ENCODE measurements at regions not wholly inside any gene's neighbourhood (a gene's known extent, or its start where the extent isn't known, plus 50 kb on each side); places are given as distances from the start of the nearest gene placed in this dataset.

GRCh38 chr7:49624611-49625010 lies 148.8 kb upstream of the VWC2 start:
- no peak for TF ChIP-seq CTCF (IDR thresholded peaks at IDR 0.05)
- Histone ChIP-seq H3K9ac (ENCODE audit: insufficient read depth, low read length, poor library complexity, severe bottlenecking) (no peak overlapping the region), H4K20me1 (ENCODE audit: insufficient read depth, low read length) (no peaks in the 10 kb centered on the region), H3K4me3 (replicated peaks in 1 of 3; ENCODE audit: low read depth in 2 of 3, low read length in 3 of 3) (no peak overlapping the region), H3K4me2 (replicated peaks; ENCODE audit: extremely low read depth, low read length, poor library complexity, severe bottlenecking) (no peak overlapping the region), H2AFZ (ENCODE audit: insufficient read depth, low read depth, low read length, poor library complexity, severe bottlenecking) (no peak overlapping the region), H3K27me3 (ENCODE audit: control insufficient read depth in 2 of 2, insufficient read depth in 2 of 2, low read length in 2 of 2) (no peaks in the 10 kb centered on the region), H3K79me2 (ENCODE audit: insufficient read depth, low read length) (no peaks in the 10 kb centered on the region), H3K36me3 (replicated peaks in 1 of 2; ENCODE audit: control insufficient read depth in 1 of 2, insufficient read depth in 2 of 2, low read length in 2 of 2) (no peaks in the 10 kb centered on the region), H3K9me3 (replicated peaks in 1 of 2; ENCODE audit: control insufficient read depth in 1 of 2, insufficient read depth in 1 of 2, low read length in 2 of 2) (no peaks in the 10 kb centered on the region), H3K4me1 (ENCODE audit: control insufficient read depth in 1 of 2, insufficient read depth in 2 of 2, low read length in 2 of 2) (no peaks in the 10 kb centered on the region), H3K27ac (ENCODE audit: low read depth in 1 of 2, low read length in 2 of 2) (no peak overlapping the region)
- peaks cover under 1 to 5% (median 3%) of the 10 kb centered on the region in 3 donors for H3K27me3 Mint-ChIP-seq (ENCODE audit: low read depth in 3 of 3)
- DNase-seq = no peak
- H3K4me3 Mint-ChIP-seq = no peak overlapping the region
- H3K27ac Mint-ChIP-seq = no peak overlapping the region
- intact Hi-C loops (cut with micrococcal nuclease) = no loop called here
- peaks cover 0 to 5% (median 3%) of the 10 kb centered on the region in 7 donors for H3K9me3 Mint-ChIP-seq
- no peaks in the 10 kb centered on the region for H3K4me1 Mint-ChIP-seq
- H3K36me3 Mint-ChIP-seq = no peaks in the 10 kb centered on the region

GRCh38 chr7:49630513-49630912 lies 142.9 kb upstream of the VWC2 start:
- H3K9me3 ChIP-seq (replicated peaks in 1 of 2; ENCODE audit: control insufficient read depth in 1 of 2, insufficient read depth in 1 of 2, low read length in 2 of 2) = no peaks in the 10 kb centered on the region
- no peak overlapping the region for H3K9ac ChIP-seq (ENCODE audit: insufficient read depth, low read length, poor library complexity, severe bottlenecking)
- H3K36me3 ChIP-seq (replicated peaks in 1 of 2; ENCODE audit: control insufficient read depth in 1 of 2, insufficient read depth in 2 of 2, low read length in 2 of 2) = no peaks in the 10 kb centered on the region
- Mint-ChIP-seq H3K4me1 (peaks cover 4% of the 10 kb centered on the region), H3K9me3 (peaks cover 0 to 3% (median 0%) of the 10 kb centered on the region in 7 donors), H3K4me3 (no peak overlapping the region), H3K27me3 (ENCODE audit: low read depth in 3 of 3) (peaks cover 2 to 3% (median 2%) of the 10 kb centered on the region in 3 donors), H3K36me3 (no peaks in the 10 kb centered on the region), H3K27ac (no peak overlapping the region)
- no peak for TF ChIP-seq CTCF (IDR thresholded peaks at IDR 0.05)
- H3K27ac ChIP-seq (ENCODE audit: low read depth in 1 of 2, low read length in 2 of 2) = no peak overlapping the region
- H3K79me2 ChIP-seq (ENCODE audit: insufficient read depth, low read length) = no peaks in the 10 kb centered on the region
- no peak overlapping the region for H3K4me3 ChIP-seq (replicated peaks in 1 of 3; ENCODE audit: low read depth in 2 of 3, low read length in 3 of 3)
- H3K4me1 ChIP-seq (ENCODE audit: control insufficient read depth in 1 of 2, insufficient read depth in 2 of 2, low read length in 2 of 2) = no peaks in the 10 kb centered on the region
- H3K4me2 ChIP-seq (replicated peaks; ENCODE audit: extremely low read depth, low read length, poor library complexity, severe bottlenecking) = no peak overlapping the region
- 95% methylated on average over 4 of the region's 7 CpGs for WGBS (ENCODE audit: insufficient coverage)
- no peaks in the 10 kb centered on the region for H4K20me1 ChIP-seq (ENCODE audit: insufficient read depth, low read length)
- H3K27me3 ChIP-seq (ENCODE audit: control insufficient read depth in 2 of 2, insufficient read depth in 2 of 2, low read length in 2 of 2) = no peaks in the 10 kb centered on the region
- no peak overlapping the region for H2AFZ ChIP-seq (ENCODE audit: insufficient read depth, low read depth, low read length, poor library complexity, severe bottlenecking)
- intact Hi-C loops (cut with micrococcal nuclease) = no loop called here
- DNase-seq = no peak
